ENCODE measurements at regions not wholly inside any gene's neighbourhood (a gene's known extent, or its start where the extent isn't known, plus 50 kb on each side); places are given as distances from the start of the nearest gene placed in this dataset.

- ATAC-seq, result no peak
- Histone ChIP-seq H3K27ac (ENCODE audit: low read length) (no peak overlapping the region), H3K4me2 (ENCODE audit: low read length) (no peak overlapping the region), H3K36me3 (ENCODE audit: low read depth, low read length) (no peaks in the 10 kb centered on the region), H3K79me2 (ENCODE audit: low read length) (no peaks in the 10 kb centered on the region), H3K9ac (ENCODE audit: low read length) (no peak overlapping the region), H3K4me1 (ENCODE audit: insufficient read depth, low read length) (peaks cover 14% of the 10 kb centered on the region), H3K9me3 (ENCODE audit: low read length) (no peaks in the 10 kb centered on the region), H3F3A (ENCODE audit: low read length, unreplicated experiment) (no peaks in the 10 kb centered on the region), H3K27me3 (ENCODE audit: low read length) (no peaks in the 10 kb centered on the region), H4K20me1 (ENCODE audit: low read length) (no peaks in the 10 kb centered on the region), H2AFZ (ENCODE audit: low read length) (no peak overlapping the region), H3K4me3 (ENCODE audit: low read length) (no peak overlapping the region), H3K9me2 (replicated peaks; ENCODE audit: low read length) (no peaks in the 10 kb centered on the region)
- ChIA-PET CTCF (no interaction called here), POLR2A (ENCODE audit: unreplicated experiment) (no interaction called here)
- DNase-seq, result peak; percentile 8
- intact Hi-C loops (cut with micrococcal nuclease), result no loop called here
- BruUV-seq (replicated peaks), result no TSS peak
- TF ChIP-seq EZH2 (IDR thresholded peaks at IDR 0.05; ENCODE audit: low read length, unreplicated experiment) (no peak), CTCF (conservative IDR thresholded peaks at IDR 0.05; ENCODE audit: low read depth, low read length) (no peak), EZH2phosphoT487 (IDR thresholded peaks at IDR 0.05; ENCODE audit: borderline replicate concordance, low read length) (no peak)
Measured at GRCh38 chr5:74040811-74041491, 415.0 kb downstream of the ARHGEF28 start.

GRCh38 chr5:74040065-74040551 is 414.1 kb downstream of the ARHGEF28 start:
- no peaks in the 10 kb centered on the region for H4K20me1 ChIP-seq (ENCODE audit: low read length)
- ATAC-seq (no peak), DNase-seq (peak; percentile 56)
- no peak overlapping the region for H3K27ac ChIP-seq (ENCODE audit: low read length)
- no peaks in the 10 kb centered on the region for H3K9me2 ChIP-seq (replicated peaks; ENCODE audit: low read length)
- no peak overlapping the region for H3K9ac ChIP-seq (ENCODE audit: low read length)
- no peaks in the 10 kb centered on the region for H3K27me3 ChIP-seq (ENCODE audit: low read length)
- no peak overlapping the region for H3K4me2 ChIP-seq (ENCODE audit: low read length)
- no TSS peak for BruUV-seq (replicated peaks)
- no peak overlapping the region for H3K4me3 ChIP-seq (ENCODE audit: low read length)
- TF ChIP-seq EZH2phosphoT487 (IDR thresholded peaks at IDR 0.05; ENCODE audit: borderline replicate concordance, low read length) (no peak), EZH2 (IDR thresholded peaks at IDR 0.05; ENCODE audit: low read length, unreplicated experiment) (no peak), CTCF (conservative IDR thresholded peaks at IDR 0.05; ENCODE audit: low read depth, low read length) (no peak)
- peaks cover 23% of the 10 kb centered on the region for H3K4me1 ChIP-seq (ENCODE audit: insufficient read depth, low read length)
- CTCF ChIA-PET, result no interaction called here
- H3K36me3 ChIP-seq (ENCODE audit: low read depth, low read length), result no peaks in the 10 kb centered on the region
- POLR2A ChIA-PET (ENCODE audit: unreplicated experiment), result no interaction called here
- H2AFZ ChIP-seq (ENCODE audit: low read length), result no peak overlapping the region
- H3F3A ChIP-seq (ENCODE audit: low read length, unreplicated experiment), result no peaks in the 10 kb centered on the region
- no peaks in the 10 kb centered on the region for H3K9me3 ChIP-seq (ENCODE audit: low read length)
- H3K79me2 ChIP-seq (ENCODE audit: low read length), result no peaks in the 10 kb centered on the region
- intact Hi-C loops (cut with micrococcal nuclease), result no loop called here

- ATAC-seq, result no peak
- Histone ChIP-seq H3K27ac (ENCODE audit: low read length) (no peak overlapping the region), H4K20me1 (ENCODE audit: low read length) (no peaks in the 10 kb centered on the region), H3K36me3 (ENCODE audit: low read depth, low read length) (no peaks in the 10 kb centered on the region), H3K9me3 (ENCODE audit: low read length) (no peaks in the 10 kb centered on the region), H3K9me2 (replicated peaks; ENCODE audit: low read length) (no peaks in the 10 kb centered on the region), H3K27me3 (ENCODE audit: low read length) (no peaks in the 10 kb centered on the region), H3K4me2 (ENCODE audit: low read length) (no peak overlapping the region), H2AFZ (ENCODE audit: low read length) (no peak overlapping the region), H3F3A (ENCODE audit: low read length, unreplicated experiment) (no peaks in the 10 kb centered on the region), H3K4me1 (ENCODE audit: insufficient read depth, low read length) (peaks cover 30% of the 10 kb centered on the region), H3K79me2 (ENCODE audit: low read length) (no peaks in the 10 kb centered on the region), H3K4me3 (ENCODE audit: low read length) (no peak overlapping the region), H3K9ac (ENCODE audit: low read length) (no peak overlapping the region)
- intact Hi-C loops (cut with micrococcal nuclease), result no loop called here
- no peak for TF ChIP-seq EZH2 (IDR thresholded peaks at IDR 0.05; ENCODE audit: low read length, unreplicated experiment)
- TF ChIP-seq CTCF (conservative IDR thresholded peaks at IDR 0.05; ENCODE audit: low read depth, low read length), result no peak
- TF ChIP-seq EZH2phosphoT487 (IDR thresholded peaks at IDR 0.05; ENCODE audit: borderline replicate concordance, low read length), result no peak
- no TSS peak for BruUV-seq (replicated peaks)
- ChIA-PET CTCF (no interaction called here), POLR2A (ENCODE audit: unreplicated experiment) (no interaction called here)
- no peak for DNase-seq
Measured at GRCh38 chr5:74037321-74037720, 411.3 kb downstream of the ARHGEF28 start.
